ENCODE measurements at regions not wholly inside any gene's neighbourhood (a gene's known extent, or its start where the extent isn't known, plus 50 kb on each side); places are given as distances from the start of the nearest gene placed in this dataset.

GRCh38 chr10:94062611-94063010, 68.9 kb downstream of the PLCE1 start:
- no peak for ATAC-seq (ENCODE audit: low read depth)
- no peak overlapping the region for H2AFZ ChIP-seq (ENCODE audit: insufficient read depth, low read depth, low read length, poor library complexity, severe bottlenecking)
- TF ChIP-seq CTCF (IDR thresholded peaks at IDR 0.05) (no peak), EZH2 (IDR thresholded peaks at IDR 0.05; ENCODE audit: borderline replicate concordance, insufficient read depth, low read depth, low read length, poor library complexity, severe bottlenecking) (no peak)
- 95% methylated on average over 2 of the region's 2 CpGs for WGBS (ENCODE audit: insufficient coverage)
- H3K79me2 ChIP-seq (ENCODE audit: control insufficient read depth, insufficient read depth, low read length) = no peaks in the 10 kb centered on the region
- H3K27ac ChIP-seq (ENCODE audit: low read length in 2 of 2) = no peak overlapping the region
- H3K9me3 ChIP-seq (ENCODE audit: control extremely low read depth in 1 of 3, control insufficient read depth in 2 of 3, insufficient read depth in 1 of 3, low read length in 2 of 3) = no peaks in the 10 kb centered on the region
- H3K4me1 Mint-ChIP-seq = no peaks in the 10 kb centered on the region
- peaks cover 11% of the 10 kb centered on the region for H3K27me3 Mint-ChIP-seq
- H4K20me1 ChIP-seq (ENCODE audit: control insufficient read depth, insufficient read depth, low read length, poor library complexity, severe bottlenecking) = no peaks in the 10 kb centered on the region
- DNase-seq = no peak
- no peak overlapping the region for H3K4me3 ChIP-seq (ENCODE audit: control extremely low read depth in 1 of 5, extremely low read depth in 1 of 5, insufficient read depth in 1 of 5, low read depth in 2 of 5, low read length in 4 of 5)
- ChIA-PET POLR2A (no interaction called here), CTCF (no interaction called here)
- peaks cover 0 to 2% (median 0%) of the 10 kb centered on the region in 4 experiments for H3K27me3 ChIP-seq (replicated peaks in 1 of 4; ENCODE audit: control extremely low read depth in 1 of 4, control insufficient read depth in 3 of 4, insufficient read depth in 4 of 4, low read length in 3 of 4)
- no peak overlapping the region for H3K4me2 ChIP-seq (replicated peaks; ENCODE audit: low read depth, low read length, poor library complexity, severe bottlenecking)
- H3K36me3 ChIP-seq (replicated peaks in 1 of 2; ENCODE audit: control extremely low read depth in 1 of 2, control insufficient read depth in 1 of 2, extremely low read depth in 1 of 2, insufficient read depth in 2 of 2, low read length in 1 of 2) = no peaks in the 10 kb centered on the region
- no peak overlapping the region for H3K9ac ChIP-seq (ENCODE audit: low read length)
- intact Hi-C loops (cut with micrococcal nuclease) = no loop called here
- no peak overlapping the region for H3K27ac Mint-ChIP-seq
- no peak overlapping the region for H3K4me3 Mint-ChIP-seq
- no peaks in the 10 kb centered on the region for H3K4me1 ChIP-seq (ENCODE audit: control insufficient read depth in 2 of 2, insufficient read depth in 2 of 2, low read length in 2 of 2)
- no peaks in the 10 kb centered on the region for H3K9me3 Mint-ChIP-seq (ENCODE audit: insufficient read depth)

GRCh38 chr10:94065362-94065761, 71.6 kb downstream of the PLCE1 start:
- H3K9me3 ChIP-seq (ENCODE audit: control extremely low read depth in 1 of 3, control insufficient read depth in 2 of 3, insufficient read depth in 1 of 3, low read length in 2 of 3) = no peaks in the 10 kb centered on the region
- H3K9me3 Mint-ChIP-seq (ENCODE audit: insufficient read depth) = no peaks in the 10 kb centered on the region
- H3K36me3 ChIP-seq (replicated peaks in 1 of 2; ENCODE audit: control extremely low read depth in 1 of 2, control insufficient read depth in 1 of 2, extremely low read depth in 1 of 2, insufficient read depth in 2 of 2, low read length in 1 of 2) = no peaks in the 10 kb centered on the region
- no peak overlapping the region for H3K4me3 ChIP-seq (ENCODE audit: control extremely low read depth in 1 of 5, extremely low read depth in 1 of 5, insufficient read depth in 1 of 5, low read depth in 2 of 5, low read length in 4 of 5)
- H3K27ac Mint-ChIP-seq = no peak overlapping the region
- DNase-seq (no peak), ATAC-seq (ENCODE audit: low read depth) (no peak)
- H3K4me3 Mint-ChIP-seq = no peak overlapping the region
- CTCF ChIA-PET = no interaction called here
- H3K4me2 ChIP-seq (replicated peaks; ENCODE audit: low read depth, low read length, poor library complexity, severe bottlenecking) = no peak overlapping the region
- no peaks in the 10 kb centered on the region for H3K4me1 Mint-ChIP-seq
- H3K9ac ChIP-seq (ENCODE audit: low read length) = no peak overlapping the region
- peaks cover 4% of the 10 kb centered on the region for H3K27me3 Mint-ChIP-seq
- no peaks in the 10 kb centered on the region for H3K4me1 ChIP-seq (ENCODE audit: control insufficient read depth in 2 of 2, insufficient read depth in 2 of 2, low read length in 2 of 2)
- H3K27me3 ChIP-seq (replicated peaks in 1 of 4; ENCODE audit: control extremely low read depth in 1 of 4, control insufficient read depth in 3 of 4, insufficient read depth in 4 of 4, low read length in 3 of 4) = peaks cover 0 to 2% (median 0%) of the 10 kb centered on the region in 4 experiments
- POLR2A ChIA-PET = no interaction called here
- 92% methylated on average over 2 of the region's 3 CpGs for WGBS (ENCODE audit: insufficient coverage)
- H3K27ac ChIP-seq (ENCODE audit: low read length in 2 of 2) = no peak overlapping the region
- no peaks in the 10 kb centered on the region for H4K20me1 ChIP-seq (ENCODE audit: control insufficient read depth, insufficient read depth, low read length, poor library complexity, severe bottlenecking)
- no peaks in the 10 kb centered on the region for H3K79me2 ChIP-seq (ENCODE audit: control insufficient read depth, insufficient read depth, low read length)
- H2AFZ ChIP-seq (ENCODE audit: insufficient read depth, low read depth, low read length, poor library complexity, severe bottlenecking) = no peak overlapping the region
- no peak for TF ChIP-seq CTCF (IDR thresholded peaks at IDR 0.05)
- no peak for TF ChIP-seq EZH2 (IDR thresholded peaks at IDR 0.05; ENCODE audit: borderline replicate concordance, insufficient read depth, low read depth, low read length, poor library complexity, severe bottlenecking)
- intact Hi-C loops (cut with micrococcal nuclease) = no loop called here
